ENCODE measurements at regions not wholly inside any gene's neighbourhood (a gene's known extent, or its start where the extent isn't known, plus 50 kb on each side); places are given as distances from the start of the nearest gene placed in this dataset.

DNA sequence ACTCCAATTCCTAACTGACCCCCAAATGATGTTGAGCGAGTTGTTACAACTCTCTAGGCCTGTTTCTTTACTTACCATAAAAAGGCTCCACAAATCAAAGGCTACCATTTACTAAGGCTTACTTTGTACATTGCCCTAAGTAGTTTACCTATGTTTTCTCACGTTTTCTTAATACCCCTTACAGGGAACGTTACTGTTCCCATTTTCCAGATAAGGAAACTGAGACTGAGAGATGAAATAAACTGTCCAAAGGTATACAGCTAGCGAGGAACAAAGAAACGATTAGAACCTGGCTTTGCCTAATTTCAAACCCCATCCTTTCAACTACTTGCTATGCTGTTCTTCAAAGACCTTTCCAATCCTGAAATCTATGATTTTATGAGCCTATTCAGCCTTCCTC, 74.8 kb upstream of the SPTBN1 start:
- Histone ChIP-seq H2BK15ac (ENCODE audit: low read length) (no peak overlapping the region), H3K4me2 (ENCODE audit: insufficient read depth, low read length, poor library complexity, severe bottlenecking) (no peak overlapping the region), H3K14ac (ENCODE audit: low read length) (no peak overlapping the region), H3K23ac (ENCODE audit: low read depth, low read length, poor library complexity) (no peak overlapping the region), H3K4ac (ENCODE audit: low read length) (no peak overlapping the region), H3K27me3 (ENCODE audit: control insufficient read depth in 3 of 3, insufficient read depth in 3 of 3, low read depth in 1 of 3, low read length in 3 of 3) (no peaks in the 10 kb centered on the region), H2AFZ (ENCODE audit: low read length) (no peak overlapping the region), H2BK120ac (ENCODE audit: low read depth, low read length) (no peak overlapping the region), H2BK5ac (ENCODE audit: low read length) (no peak overlapping the region), H3K9me3 (replicated peaks in 1 of 2; ENCODE audit: control insufficient read depth in 2 of 2, insufficient read depth in 1 of 2, low read depth in 1 of 2, low read length in 2 of 2) (no peaks in the 10 kb centered on the region), H3K27ac (replicated peaks; ENCODE audit: low read length) (no peak overlapping the region), H3K36me3 (replicated peaks in 1 of 2; ENCODE audit: control insufficient read depth in 2 of 2, insufficient read depth in 2 of 2, low read length in 2 of 2) (no peaks in the 10 kb centered on the region), H2AK5ac (ENCODE audit: low read depth, low read length) (no peak overlapping the region), H3K18ac (ENCODE audit: low read length) (no peak overlapping the region), H3K79me1 (ENCODE audit: low read depth, low read length) (no peaks in the 10 kb centered on the region), H4K8ac (ENCODE audit: low read depth, low read length) (no peak overlapping the region), H2BK12ac (ENCODE audit: low read length) (no peak overlapping the region), H3K4me1 (ENCODE audit: control insufficient read depth in 2 of 2, insufficient read depth in 1 of 2, low read depth in 1 of 2, low read length in 2 of 2) (peaks cover 8 to 15% of the 10 kb centered on the region in 2 donors), H4K91ac (ENCODE audit: low read depth, low read length, poor library complexity) (no peak overlapping the region), H3K9ac (ENCODE audit: low read depth, low read length, poor library complexity) (no peak overlapping the region), H3K4me3 (ENCODE audit: low read length in 2 of 2) (no peak overlapping the region)
- DNase-seq (ENCODE audit: low spot score) = no peak
- WGBS, 2 donors (ENCODE audit: extremely low coverage in 2 of 2, insufficient read length in 2 of 2, insufficient replicate concordance in 1 of 2) = no CpG with 5 or more reads among the region's 5 CpGs

- WGBS, 2 donors (ENCODE audit: extremely low coverage in 2 of 2, insufficient read length in 2 of 2, insufficient replicate concordance in 1 of 2) = no CpG with 5 or more reads among the region's 4 CpGs
- Histone ChIP-seq H3K27ac (replicated peaks; ENCODE audit: low read length) (no peak overlapping the region), H2AK5ac (ENCODE audit: low read depth, low read length) (no peak overlapping the region), H4K8ac (ENCODE audit: low read depth, low read length) (no peak overlapping the region), H2AFZ (ENCODE audit: low read length) (no peak overlapping the region), H2BK15ac (ENCODE audit: low read length) (no peak overlapping the region), H3K9ac (ENCODE audit: low read depth, low read length, poor library complexity) (no peak overlapping the region), H3K79me1 (ENCODE audit: low read depth, low read length) (no peaks in the 10 kb centered on the region), H2BK5ac (ENCODE audit: low read length) (no peak overlapping the region), H4K91ac (ENCODE audit: low read depth, low read length, poor library complexity) (no peak overlapping the region), H2BK12ac (ENCODE audit: low read length) (no peak overlapping the region), H3K4me1 (ENCODE audit: control insufficient read depth in 2 of 2, insufficient read depth in 1 of 2, low read depth in 1 of 2, low read length in 2 of 2) (peaks cover 9 to 16% of the 10 kb centered on the region in 2 donors), H3K9me3 (replicated peaks in 1 of 2; ENCODE audit: control insufficient read depth in 2 of 2, insufficient read depth in 1 of 2, low read depth in 1 of 2, low read length in 2 of 2) (no peaks in the 10 kb centered on the region), H2BK120ac (ENCODE audit: low read depth, low read length) (no peak overlapping the region), H3K4ac (ENCODE audit: low read length) (no peak overlapping the region), H3K4me3 (ENCODE audit: low read length in 2 of 2) (no peak overlapping the region), H3K27me3 (ENCODE audit: control insufficient read depth in 3 of 3, insufficient read depth in 3 of 3, low read depth in 1 of 3, low read length in 3 of 3) (no peaks in the 10 kb centered on the region), H3K36me3 (replicated peaks in 1 of 2; ENCODE audit: control insufficient read depth in 2 of 2, insufficient read depth in 2 of 2, low read length in 2 of 2) (no peaks in the 10 kb centered on the region), H3K4me2 (ENCODE audit: insufficient read depth, low read length, poor library complexity, severe bottlenecking) (no peak overlapping the region), H3K14ac (ENCODE audit: low read length) (no peak overlapping the region), H3K23ac (ENCODE audit: low read depth, low read length, poor library complexity) (no peak overlapping the region), H3K18ac (ENCODE audit: low read length) (no peak overlapping the region)
- DNase-seq (ENCODE audit: low spot score) = no peak
Measured at GRCh38 chr2:54382601-54383000, 73.5 kb upstream of the SPTBN1 start.

GRCh38 chr2:54384301-54385203, 71.6 kb upstream of the SPTBN1 start:
- Histone ChIP-seq H2BK12ac (ENCODE audit: low read length) (no peak overlapping the region), H3K4me3 (ENCODE audit: low read length in 2 of 2) (no peak overlapping the region), H3K4me2 (ENCODE audit: insufficient read depth, low read length, poor library complexity, severe bottlenecking) (no peak overlapping the region), H3K23ac (ENCODE audit: low read depth, low read length, poor library complexity) (no peak overlapping the region), H4K91ac (ENCODE audit: low read depth, low read length, poor library complexity) (no peak overlapping the region), H3K27me3 (ENCODE audit: control insufficient read depth in 3 of 3, insufficient read depth in 3 of 3, low read depth in 1 of 3, low read length in 3 of 3) (no peaks in the 10 kb centered on the region), H2AK5ac (ENCODE audit: low read depth, low read length) (no peak overlapping the region), H2BK15ac (ENCODE audit: low read length) (no peak overlapping the region), H3K4ac (ENCODE audit: low read length) (no peak overlapping the region), H3K79me1 (ENCODE audit: low read depth, low read length) (no peaks in the 10 kb centered on the region), H3K9me3 (replicated peaks in 1 of 2; ENCODE audit: control insufficient read depth in 2 of 2, insufficient read depth in 1 of 2, low read depth in 1 of 2, low read length in 2 of 2) (no peaks in the 10 kb centered on the region), H2BK5ac (ENCODE audit: low read length) (no peak overlapping the region), H3K4me1 (ENCODE audit: control insufficient read depth in 2 of 2, insufficient read depth in 1 of 2, low read depth in 1 of 2, low read length in 2 of 2) (peaks cover 11 to 20% of the 10 kb centered on the region in 2 donors), H3K18ac (ENCODE audit: low read length) (no peak overlapping the region), H2AFZ (ENCODE audit: low read length) (peak overlapping the region; percentile 68), H2BK120ac (ENCODE audit: low read depth, low read length) (no peak overlapping the region), H3K14ac (ENCODE audit: low read length) (no peak overlapping the region), H3K36me3 (replicated peaks in 1 of 2; ENCODE audit: control insufficient read depth in 2 of 2, insufficient read depth in 2 of 2, low read length in 2 of 2) (no peaks in the 10 kb centered on the region), H4K8ac (ENCODE audit: low read depth, low read length) (no peak overlapping the region), H3K9ac (ENCODE audit: low read depth, low read length, poor library complexity) (no peak overlapping the region), H3K27ac (replicated peaks; ENCODE audit: low read length) (no peak overlapping the region)
- DNase-seq (ENCODE audit: low spot score) = no peak
- WGBS, 2 donors (ENCODE audit: extremely low coverage in 2 of 2, insufficient read length in 2 of 2, insufficient replicate concordance in 1 of 2) = no CpG with 5 or more reads among the region's 11 CpGs

- Histone ChIP-seq H3K9ac (ENCODE audit: low read depth, low read length, poor library complexity) (no peak overlapping the region), H2BK12ac (ENCODE audit: low read length) (no peak overlapping the region), H4K8ac (ENCODE audit: low read depth, low read length) (no peak overlapping the region), H3K18ac (ENCODE audit: low read length) (no peak overlapping the region), H3K36me3 (replicated peaks in 1 of 2; ENCODE audit: control insufficient read depth in 2 of 2, insufficient read depth in 2 of 2, low read length in 2 of 2) (no peaks in the 10 kb centered on the region), H2AK5ac (ENCODE audit: low read depth, low read length) (no peak overlapping the region), H3K4me2 (ENCODE audit: insufficient read depth, low read length, poor library complexity, severe bottlenecking) (no peak overlapping the region), H2BK5ac (ENCODE audit: low read length) (no peak overlapping the region), H3K23ac (ENCODE audit: low read depth, low read length, poor library complexity) (no peak overlapping the region), H3K14ac (ENCODE audit: low read length) (no peak overlapping the region), H3K4me1 (ENCODE audit: control insufficient read depth in 2 of 2, insufficient read depth in 1 of 2, low read depth in 1 of 2, low read length in 2 of 2) (peaks cover 11 to 18% of the 10 kb centered on the region in 2 donors), H3K27me3 (ENCODE audit: control insufficient read depth in 3 of 3, insufficient read depth in 3 of 3, low read depth in 1 of 3, low read length in 3 of 3) (no peaks in the 10 kb centered on the region), H3K4me3 (ENCODE audit: low read length in 2 of 2) (no peak overlapping the region), H3K4ac (ENCODE audit: low read length) (no peak overlapping the region), H3K27ac (replicated peaks; ENCODE audit: low read length) (no peak overlapping the region), H3K79me1 (ENCODE audit: low read depth, low read length) (no peaks in the 10 kb centered on the region), H2BK15ac (ENCODE audit: low read length) (no peak overlapping the region), H3K9me3 (replicated peaks in 1 of 2; ENCODE audit: control insufficient read depth in 2 of 2, insufficient read depth in 1 of 2, low read depth in 1 of 2, low read length in 2 of 2) (no peaks in the 10 kb centered on the region), H4K91ac (ENCODE audit: low read depth, low read length, poor library complexity) (no peak overlapping the region), H2BK120ac (ENCODE audit: low read depth, low read length) (no peak overlapping the region), H2AFZ (ENCODE audit: low read length) (peak overlapping the region; percentile 68)
- WGBS, 2 donors (ENCODE audit: extremely low coverage in 2 of 2, insufficient read length in 2 of 2, insufficient replicate concordance in 1 of 2) = no CpG with 5 or more reads among the region's 1 CpG
- DNase-seq (ENCODE audit: low spot score) = no peak
Measured at GRCh38 chr2:54385271-54385670, 70.9 kb upstream of the SPTBN1 start.

All from neuronal stem cell (in vitro differentiated cells).